ENCODE measurements at regions not wholly inside any gene's neighbourhood (a gene's known extent, or its start where the extent isn't known, plus 50 kb on each side); places are given as distances from the start of the nearest gene placed in this dataset.

- peak; percentile 47 for DNase-seq (ENCODE audit: low read depth, low spot score)
- H3K4me3 ChIP-seq (ENCODE audit: low read depth, low read length) = no peak overlapping the region
- in situ Hi-C loops (cut with HindIII; ENCODE audit: low sequenced_read_pairs) = no loop called here
- TF ChIP-seq, protein P1, sequence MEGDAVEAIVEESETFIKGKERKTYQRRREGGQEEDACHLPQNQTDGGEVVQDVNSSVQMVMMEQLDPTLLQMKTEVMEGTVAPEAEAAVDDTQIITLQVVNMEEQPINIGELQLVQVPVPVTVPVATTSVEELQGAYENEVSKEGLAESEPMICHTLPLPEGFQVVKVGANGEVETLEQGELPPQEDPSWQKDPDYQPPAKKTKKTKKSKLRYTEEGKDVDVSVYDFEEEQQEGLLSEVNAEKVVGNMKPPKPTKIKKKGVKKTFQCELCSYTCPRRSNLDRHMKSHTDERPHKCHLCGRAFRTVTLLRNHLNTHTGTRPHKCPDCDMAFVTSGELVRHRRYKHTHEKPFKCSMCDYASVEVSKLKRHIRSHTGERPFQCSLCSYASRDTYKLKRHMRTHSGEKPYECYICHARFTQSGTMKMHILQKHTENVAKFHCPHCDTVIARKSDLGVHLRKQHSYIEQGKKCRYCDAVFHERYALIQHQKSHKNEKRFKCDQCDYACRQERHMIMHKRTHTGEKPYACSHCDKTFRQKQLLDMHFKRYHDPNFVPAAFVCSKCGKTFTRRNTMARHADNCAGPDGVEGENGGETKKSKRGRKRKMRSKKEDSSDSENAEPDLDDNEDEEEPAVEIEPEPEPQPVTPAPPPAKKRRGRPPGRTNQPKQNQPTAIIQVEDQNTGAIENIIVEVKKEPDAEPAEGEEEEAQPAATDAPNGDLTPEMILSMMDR (IDR thresholded peaks at IDR 0.05; ENCODE audit: low read depth, low read length) = no peak
Observed at GRCh38 chr2:217035967-217036366, 176.1 kb upstream of the TNP1 start.

GRCh38 chr2:217033186-217033585 lies 173.3 kb upstream of the TNP1 start:
- no peak overlapping the region for H3K4me3 ChIP-seq (ENCODE audit: low read depth, low read length)
- TF ChIP-seq, protein P1 (IDR thresholded peaks at IDR 0.05; ENCODE audit: low read depth, low read length) = no peak
- DNase-seq (ENCODE audit: low read depth, low spot score) = no peak
- in situ Hi-C loops (cut with HindIII; ENCODE audit: low sequenced_read_pairs) = no loop called here

- no peak for DNase-seq (ENCODE audit: low read depth, low spot score)
- in situ Hi-C loops (cut with HindIII; ENCODE audit: low sequenced_read_pairs) = no loop called here
- TF ChIP-seq, protein P1 (IDR thresholded peaks at IDR 0.05; ENCODE audit: low read depth, low read length) = no peak
- H3K4me3 ChIP-seq (ENCODE audit: low read depth, low read length) = no peak overlapping the region
Observed at GRCh38 chr2:217031445-217031844, 171.6 kb upstream of the TNP1 start.

GRCh38 chr2:217030081-217030480 lies 170.2 kb upstream of the TNP1 start:
- no peak overlapping the region for H3K4me3 ChIP-seq (ENCODE audit: low read depth, low read length)
- in situ Hi-C loops (cut with HindIII; ENCODE audit: low sequenced_read_pairs) = no loop called here
- no peak for DNase-seq (ENCODE audit: low read depth, low spot score)
- TF ChIP-seq, protein P1 (IDR thresholded peaks at IDR 0.05; ENCODE audit: low read depth, low read length) = no peak

DNA sequence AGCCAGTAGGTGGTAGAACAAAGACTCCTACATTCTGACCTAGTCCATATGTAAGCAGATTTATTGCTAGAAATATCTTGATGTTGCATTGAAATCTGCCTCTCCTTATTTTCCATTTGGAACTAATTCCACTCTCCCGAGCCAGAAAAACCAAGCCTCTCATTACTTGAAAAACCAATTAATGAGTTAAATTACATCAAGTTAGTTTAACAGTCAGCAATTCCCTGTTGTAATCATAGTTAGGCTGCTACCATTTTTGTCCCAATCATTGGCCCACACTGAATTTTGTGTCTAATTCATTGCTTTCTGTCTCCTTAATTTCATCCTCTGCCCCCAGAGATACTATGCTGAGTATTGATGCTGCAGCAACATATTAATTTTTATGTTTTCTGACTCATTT lies 168.3 kb upstream of the TNP1 start:
- TF ChIP-seq, protein P1 (IDR thresholded peaks at IDR 0.05; ENCODE audit: low read depth, low read length) = no peak
- in situ Hi-C loops (cut with HindIII; ENCODE audit: low sequenced_read_pairs) = no loop called here
- H3K4me3 ChIP-seq (ENCODE audit: low read depth, low read length) = no peak overlapping the region
- DNase-seq (ENCODE audit: low read depth, low spot score) = no peak

- DNase-seq (ENCODE audit: low read depth, low spot score) = no peak
- H3K4me3 ChIP-seq (ENCODE audit: low read depth, low read length) = no peak overlapping the region
- TF ChIP-seq, protein P1 (IDR thresholded peaks at IDR 0.05; ENCODE audit: low read depth, low read length) = no peak
- in situ Hi-C loops (cut with HindIII; ENCODE audit: low sequenced_read_pairs) = no loop called here
Observed at GRCh38 chr2:217027414-217027813, 167.6 kb upstream of the TNP1 start.

DNA sequence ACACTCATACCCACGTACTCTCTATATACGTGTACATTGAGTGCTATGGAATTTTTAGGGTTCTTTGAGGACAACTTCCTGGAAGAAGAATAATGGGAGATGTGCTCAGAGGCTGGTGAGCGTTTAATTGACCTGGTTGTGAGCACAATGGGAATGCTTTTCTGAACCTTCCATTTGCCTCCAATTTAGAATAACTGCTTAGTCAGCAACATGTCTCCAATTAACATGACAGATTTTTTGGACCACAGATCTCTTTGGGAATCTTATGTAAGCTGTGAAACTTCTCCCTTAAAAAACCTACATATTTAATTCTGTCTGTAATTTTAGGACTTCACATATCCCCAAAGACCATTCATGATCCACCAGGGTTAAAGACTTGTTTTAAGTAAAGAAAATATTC lies 166.7 kb upstream of the TNP1 start:
- in situ Hi-C loops (cut with HindIII; ENCODE audit: low sequenced_read_pairs) = no loop called here
- TF ChIP-seq, protein P1 (IDR thresholded peaks at IDR 0.05; ENCODE audit: low read depth, low read length) = no peak
- DNase-seq (ENCODE audit: low read depth, low spot score) = no peak
- H3K4me3 ChIP-seq (ENCODE audit: low read depth, low read length) = no peak overlapping the region

All from astrocyte of the spinal cord (primary cell).